ENCODE measurements at regions not wholly inside any gene's neighbourhood (a gene's known extent, or its start where the extent isn't known, plus 50 kb on each side); places are given as distances from the start of the nearest gene placed in this dataset.

- TF ChIP-seq, protein P1, sequence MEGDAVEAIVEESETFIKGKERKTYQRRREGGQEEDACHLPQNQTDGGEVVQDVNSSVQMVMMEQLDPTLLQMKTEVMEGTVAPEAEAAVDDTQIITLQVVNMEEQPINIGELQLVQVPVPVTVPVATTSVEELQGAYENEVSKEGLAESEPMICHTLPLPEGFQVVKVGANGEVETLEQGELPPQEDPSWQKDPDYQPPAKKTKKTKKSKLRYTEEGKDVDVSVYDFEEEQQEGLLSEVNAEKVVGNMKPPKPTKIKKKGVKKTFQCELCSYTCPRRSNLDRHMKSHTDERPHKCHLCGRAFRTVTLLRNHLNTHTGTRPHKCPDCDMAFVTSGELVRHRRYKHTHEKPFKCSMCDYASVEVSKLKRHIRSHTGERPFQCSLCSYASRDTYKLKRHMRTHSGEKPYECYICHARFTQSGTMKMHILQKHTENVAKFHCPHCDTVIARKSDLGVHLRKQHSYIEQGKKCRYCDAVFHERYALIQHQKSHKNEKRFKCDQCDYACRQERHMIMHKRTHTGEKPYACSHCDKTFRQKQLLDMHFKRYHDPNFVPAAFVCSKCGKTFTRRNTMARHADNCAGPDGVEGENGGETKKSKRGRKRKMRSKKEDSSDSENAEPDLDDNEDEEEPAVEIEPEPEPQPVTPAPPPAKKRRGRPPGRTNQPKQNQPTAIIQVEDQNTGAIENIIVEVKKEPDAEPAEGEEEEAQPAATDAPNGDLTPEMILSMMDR (IDR thresholded peaks at IDR 0.05; ENCODE audit: low read length): no peak
- no peak for TF ChIP-seq EZH2 (IDR thresholded peaks at IDR 0.05; ENCODE audit: borderline replicate concordance, low read length)
Observed at GRCh38 chr7:85522070-85522469, 335.2 kb upstream of the SEMA3D start.

Data from OCI-LY1 (cell line).